WTC11 (cell line): ENCODE measurements at regions not wholly inside any gene's neighbourhood (a gene's known extent, or its start where the extent isn't known, plus 50 kb on each side); places are given as distances from the start of the nearest gene placed in this dataset.

Experiments used
- CBFB ChIP-seq: sonication (generic); formaldehyde crosslinking; IDR thresholded peaks from 2 replicates; pipeline ENCODE4 v1.8.1; 2022; ENCODE audit warnings: mild to moderate bottlenecking, low read depth, missing genetic modification reagents
- FOXK1 ChIP-seq: sonication (generic); formaldehyde crosslinking; IDR thresholded peaks from 2 replicates; pipeline ENCODE4 v1.8.0; 2022; ENCODE audit warnings: mild to moderate bottlenecking, moderate library complexity, missing genetic modification reagents
- SMAD3 ChIP-seq: sonication (generic); formaldehyde crosslinking; IDR thresholded peaks from 2 replicates; pipeline ENCODE4 v1.8.0; 2022; ENCODE audit warnings: missing genetic modification reagents, mild to moderate bottlenecking, borderline replicate concordance
- TP53 ChIP-seq: sonication (generic); formaldehyde crosslinking; IDR thresholded peaks from 2 replicates; pipeline ENCODE4 v1.8.1; 2023; ENCODE audit warnings: mild to moderate bottlenecking, missing genetic modification reagents
- ZBTB21 ChIP-seq: sonication (generic); formaldehyde crosslinking; IDR thresholded peaks from 2 replicates; pipeline ENCODE4 v1.8.1; 2023; ENCODE audit warnings: mild to moderate bottlenecking, missing genetic modification reagents, borderline replicate concordance
- TF ChIP-seq, protein P1 (sequence below): fragments of 200-600 bp; IDR thresholded peaks from 2 replicates; pipeline ENCODE4 v1.8.0; 2022; ENCODE audit warnings: antibody characterized with exemption
- TF ChIP-seq, protein P2 (sequence below): sonication (generic); formaldehyde crosslinking; conservative IDR thresholded peaks from 2 replicates; pipeline ENCODE4 v1.8.1; 2022; ENCODE audit warnings: mild to moderate bottlenecking, missing genetic modification reagents

DNA sequence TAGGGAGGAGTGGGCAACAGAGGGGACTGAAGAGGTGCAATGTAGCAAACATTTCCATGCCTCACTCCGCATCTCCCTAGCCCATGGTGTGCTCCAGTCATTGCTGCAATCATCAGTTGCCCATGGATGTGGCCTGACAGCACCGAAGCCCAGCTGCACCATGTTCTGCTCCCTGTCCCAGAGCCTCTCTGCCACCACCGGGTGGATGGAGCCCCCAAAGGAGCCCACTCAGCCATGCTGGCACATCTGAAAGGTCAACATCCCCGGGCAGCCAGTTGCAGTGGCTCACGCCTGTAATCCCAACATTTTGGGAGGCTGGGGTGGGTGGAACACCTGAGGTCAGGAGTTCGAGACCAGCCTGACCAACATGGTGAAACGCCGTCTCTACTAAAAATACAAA is 336.4 kb upstream of the ZMIZ1 start:
- TF ChIP-seq, protein P1, sequence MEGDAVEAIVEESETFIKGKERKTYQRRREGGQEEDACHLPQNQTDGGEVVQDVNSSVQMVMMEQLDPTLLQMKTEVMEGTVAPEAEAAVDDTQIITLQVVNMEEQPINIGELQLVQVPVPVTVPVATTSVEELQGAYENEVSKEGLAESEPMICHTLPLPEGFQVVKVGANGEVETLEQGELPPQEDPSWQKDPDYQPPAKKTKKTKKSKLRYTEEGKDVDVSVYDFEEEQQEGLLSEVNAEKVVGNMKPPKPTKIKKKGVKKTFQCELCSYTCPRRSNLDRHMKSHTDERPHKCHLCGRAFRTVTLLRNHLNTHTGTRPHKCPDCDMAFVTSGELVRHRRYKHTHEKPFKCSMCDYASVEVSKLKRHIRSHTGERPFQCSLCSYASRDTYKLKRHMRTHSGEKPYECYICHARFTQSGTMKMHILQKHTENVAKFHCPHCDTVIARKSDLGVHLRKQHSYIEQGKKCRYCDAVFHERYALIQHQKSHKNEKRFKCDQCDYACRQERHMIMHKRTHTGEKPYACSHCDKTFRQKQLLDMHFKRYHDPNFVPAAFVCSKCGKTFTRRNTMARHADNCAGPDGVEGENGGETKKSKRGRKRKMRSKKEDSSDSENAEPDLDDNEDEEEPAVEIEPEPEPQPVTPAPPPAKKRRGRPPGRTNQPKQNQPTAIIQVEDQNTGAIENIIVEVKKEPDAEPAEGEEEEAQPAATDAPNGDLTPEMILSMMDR: no peak
- no peak for TF ChIP-seq ZBTB21 (CRISPR knock-in tag)
- TF ChIP-seq TP53: no peak
- TF ChIP-seq SMAD3 (CRISPR knock-in tag): no peak
- TF ChIP-seq, protein P2, sequence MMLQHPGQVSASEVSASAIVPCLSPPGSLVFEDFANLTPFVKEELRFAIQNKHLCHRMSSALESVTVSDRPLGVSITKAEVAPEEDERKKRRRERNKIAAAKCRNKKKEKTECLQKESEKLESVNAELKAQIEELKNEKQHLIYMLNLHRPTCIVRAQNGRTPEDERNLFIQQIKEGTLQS (CRISPR knock-in tag): no peak
- no peak for TF ChIP-seq CBFB (CRISPR knock-in tag)
- TF ChIP-seq FOXK1 (CRISPR knock-in tag): no peak
